Keratinocyte (primary cell): ENCODE measurements at regions not wholly inside any gene's neighbourhood (a gene's known extent, or its start where the extent isn't known, plus 50 kb on each side); places are given as distances from the start of the nearest gene placed in this dataset.

ENCODE experiments used
- DNase-seq: peaks from one replicate; pipeline ENCODE4 v3.0.0-alpha.2; 2011; ENCODE audit warnings: low read depth, missing footprints, low spot score
- FAIRE-seq: peaks from 2 replicates; lab custom pipeline; 2011; peaks lifted over from hg19 to GRCh38; lab: Jason Lieb, UNC
- H2AFZ ChIP-seq: 2 replicates; pipeline ENCODE4 v1.6.0; 2012; ENCODE audit warnings: low read length, control low read depth, inconsistent platforms; ENCODE audit not compliant: control insufficient read depth
- H3K27ac ChIP-seq: 2 replicates; pipeline ENCODE4 v1.5.1; 2011; ENCODE audit warnings: low read length; ENCODE audit not compliant: control insufficient read depth, insufficient read depth
- H3K27me3 ChIP-seq: 3 replicates; pipeline ENCODE4 v1.6.0; 2011; ENCODE audit warnings: low read length; ENCODE audit not compliant: control insufficient read depth, insufficient read depth; ENCODE audit errors: extremely low read depth
- H3K36me3 ChIP-seq, 2 experiments: 2 replicates in 1 of 2; 3 replicates in 1 of 2; pipeline ENCODE4 v1.5.1; 2011; ENCODE audit warnings: low read length in 2 of 2, mild to moderate bottlenecking in 1 of 2; ENCODE audit not compliant: control insufficient read depth in 2 of 2, insufficient read depth in 2 of 2; ENCODE audit errors: extremely low read depth in 1 of 2
- H3K4me1 ChIP-seq: 3 replicates; pipeline ENCODE4 v1.5.1; 2011; ENCODE audit warnings: low read length; ENCODE audit not compliant: control insufficient read depth, insufficient read depth; ENCODE audit errors: extremely low read depth
- H3K4me2 ChIP-seq: 3 replicates; pipeline ENCODE4 v1.6.0; 2011; ENCODE audit warnings: low read depth, low read length; ENCODE audit not compliant: control insufficient read depth, insufficient read depth; ENCODE audit errors: extremely low read depth
- H3K4me3 ChIP-seq, 3 experiments: fragments of 200-600 bp in 1 of 3; sonication (generic) in 1 of 3; 2 replicates in 2 of 3; 3 replicates in 1 of 3; pipeline ENCODE4 v1.5.1; 2011 to 2016; ENCODE audit warnings: low read length in 3 of 3, mild to moderate bottlenecking in 3 of 3, control low read depth in 2 of 3, inconsistent platforms in 1 of 3, low read depth in 1 of 3, mixed read lengths in 1 of 3, mixed run types in 1 of 3, moderate library complexity in 1 of 3; ENCODE audit not compliant: control insufficient read depth in 2 of 3, insufficient read depth in 2 of 3; ENCODE audit errors: extremely low read depth in 1 of 3
- H3K79me2 ChIP-seq: 2 replicates; pipeline ENCODE4 v1.6.0; 2012; ENCODE audit warnings: low read length; ENCODE audit not compliant: control insufficient read depth, insufficient read depth
- H3K9ac ChIP-seq: 3 replicates; pipeline ENCODE4 v1.6.0; 2011; ENCODE audit warnings: low read length; ENCODE audit not compliant: control insufficient read depth, insufficient read depth; ENCODE audit errors: extremely low read depth
- H3K9me1 ChIP-seq: 3 replicates; pipeline ENCODE4 v1.6.0; 2011; ENCODE audit warnings: low read length; ENCODE audit not compliant: control insufficient read depth, insufficient read depth; ENCODE audit errors: extremely low read depth
- H3K9me3 ChIP-seq: 2 replicates; pipeline ENCODE4 v1.5.1; 2012; ENCODE audit warnings: low read depth, low read length; ENCODE audit not compliant: control insufficient read depth
- H4K20me1 ChIP-seq: 3 replicates; pipeline ENCODE4 v1.6.0; 2011; ENCODE audit warnings: low read length; ENCODE audit not compliant: control insufficient read depth, insufficient read depth; ENCODE audit errors: extremely low read depth
- EZH2 ChIP-seq: IDR thresholded peaks from one replicate; pipeline ENCODE4 v1.6.1; 2012; ENCODE audit warnings: inconsistent platforms, mild to moderate bottlenecking, low read length, moderate library complexity
- dilution Hi-C: fragments of 300-500 bp; cut with MboI; formaldehyde crosslinking; loops from one replicate; pipeline ENCODE4 v1.7.0; 2020; ENCODE audit warnings: low sequenced_read_pairs; ENCODE audit not compliant: extremely low pct_ligation_motif_present
- TF ChIP-seq, protein P1 (sequence below), 3 experiments: IDR thresholded peaks in 1 of 3; conservative IDR thresholded peaks in 1 of 3; optimal IDR thresholded peaks in 1 of 3; 2 replicates in 2 of 3; 3 replicates in 1 of 3; pipeline versions ENCODE3 to v1.5.1; 2011; ENCODE audit warnings: low read length in 3 of 3, mild to moderate bottlenecking in 3 of 3, moderate library complexity in 2 of 3, control low read depth in 1 of 3, inconsistent platforms in 1 of 3; ENCODE audit not compliant: insufficient read depth in 2 of 3; ENCODE audit errors: extremely low read depth in 1 of 3

DNA sequence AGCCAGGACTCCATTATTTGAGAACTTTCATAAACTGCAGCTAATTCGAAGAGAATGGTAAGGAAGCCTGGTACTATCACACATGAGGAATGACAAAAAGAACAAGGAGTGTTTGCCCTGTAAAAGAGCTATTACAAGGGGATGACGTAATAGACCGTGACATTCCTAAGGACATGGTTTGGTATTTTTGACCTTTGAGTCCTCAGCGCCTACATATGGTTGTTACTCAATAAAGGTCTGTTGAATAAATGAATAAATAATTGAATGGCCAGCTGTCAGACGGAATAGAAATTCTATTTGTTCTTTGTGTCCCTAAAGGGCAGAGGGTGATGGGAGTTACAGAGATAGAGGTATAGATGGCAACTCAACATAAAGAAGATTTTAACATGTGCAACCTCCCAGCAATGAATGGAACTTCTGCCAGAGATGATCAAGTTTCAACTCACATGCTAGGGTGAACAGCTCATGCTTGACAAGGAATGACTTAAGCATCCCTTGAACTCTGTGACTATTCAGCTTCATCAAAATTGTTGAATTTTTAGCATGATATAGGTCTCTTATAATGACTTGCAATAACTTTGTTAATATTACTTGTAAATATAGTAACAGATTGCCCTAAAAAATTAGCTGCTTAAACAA, 115.4 kb downstream of the TENT5A start:
- Histone ChIP-seq H3K4me3 (no peak overlapping the region), H3K27ac (no peak overlapping the region), H3K9me3 (no peaks in the 10 kb centered on the region), H3K4me1 (no peaks in the 10 kb centered on the region), H3K4me2 (no peak overlapping the region), H3K36me3 (no peaks in the 10 kb centered on the region), H3K27me3 (no peaks in the 10 kb centered on the region), H4K20me1 (no peaks in the 10 kb centered on the region), H3K9ac (no peak overlapping the region), H3K9me1 (no peaks in the 10 kb centered on the region), H3K79me2 (no peaks in the 10 kb centered on the region), H2AFZ (no peak overlapping the region)
- dilution Hi-C loops = no loop called here
- DNase-seq (no peak), FAIRE-seq (no peak)
- no peak for TF ChIP-seq EZH2
- TF ChIP-seq, protein P1, sequence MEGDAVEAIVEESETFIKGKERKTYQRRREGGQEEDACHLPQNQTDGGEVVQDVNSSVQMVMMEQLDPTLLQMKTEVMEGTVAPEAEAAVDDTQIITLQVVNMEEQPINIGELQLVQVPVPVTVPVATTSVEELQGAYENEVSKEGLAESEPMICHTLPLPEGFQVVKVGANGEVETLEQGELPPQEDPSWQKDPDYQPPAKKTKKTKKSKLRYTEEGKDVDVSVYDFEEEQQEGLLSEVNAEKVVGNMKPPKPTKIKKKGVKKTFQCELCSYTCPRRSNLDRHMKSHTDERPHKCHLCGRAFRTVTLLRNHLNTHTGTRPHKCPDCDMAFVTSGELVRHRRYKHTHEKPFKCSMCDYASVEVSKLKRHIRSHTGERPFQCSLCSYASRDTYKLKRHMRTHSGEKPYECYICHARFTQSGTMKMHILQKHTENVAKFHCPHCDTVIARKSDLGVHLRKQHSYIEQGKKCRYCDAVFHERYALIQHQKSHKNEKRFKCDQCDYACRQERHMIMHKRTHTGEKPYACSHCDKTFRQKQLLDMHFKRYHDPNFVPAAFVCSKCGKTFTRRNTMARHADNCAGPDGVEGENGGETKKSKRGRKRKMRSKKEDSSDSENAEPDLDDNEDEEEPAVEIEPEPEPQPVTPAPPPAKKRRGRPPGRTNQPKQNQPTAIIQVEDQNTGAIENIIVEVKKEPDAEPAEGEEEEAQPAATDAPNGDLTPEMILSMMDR (optimal IDR thresholded peaks at IDR 0.05 in 1 of 3, IDR thresholded peaks at IDR 0.05 in 1 of 3, conservative IDR thresholded peaks at IDR 0.05 in 1 of 3; ENCODE audit: extremely low read depth in 1 of 3, insufficient read depth in 2 of 3, low read length in 3 of 3) = no peak

- no peak overlapping the region for H2AFZ ChIP-seq
- H4K20me1 ChIP-seq = no peaks in the 10 kb centered on the region
- no peak overlapping the region for H3K9ac ChIP-seq
- H3K27me3 ChIP-seq = no peaks in the 10 kb centered on the region
- no peak for DNase-seq
- no peak for FAIRE-seq
- H3K9me1 ChIP-seq = no peaks in the 10 kb centered on the region
- no peak overlapping the region for H3K4me3 ChIP-seq
- no peak for TF ChIP-seq EZH2
- TF ChIP-seq, protein P1 (optimal IDR thresholded peaks at IDR 0.05 in 1 of 3, IDR thresholded peaks at IDR 0.05 in 1 of 3, conservative IDR thresholded peaks at IDR 0.05 in 1 of 3; ENCODE audit: extremely low read depth in 1 of 3, insufficient read depth in 2 of 3, low read length in 3 of 3) = no peak
- no peaks in the 10 kb centered on the region for H3K4me1 ChIP-seq
- H3K9me3 ChIP-seq = no peaks in the 10 kb centered on the region
- H3K4me2 ChIP-seq = no peak overlapping the region
- no peaks in the 10 kb centered on the region for H3K36me3 ChIP-seq
- no peak overlapping the region for H3K27ac ChIP-seq
- no peaks in the 10 kb centered on the region for H3K79me2 ChIP-seq
- dilution Hi-C loops = no loop called here
Observed at GRCh38 chr6:81634155-81634880, 118.2 kb downstream of the TENT5A start.
